ENCODE measurements at regions not wholly inside any gene's neighbourhood (a gene's known extent, or its start where the extent isn't known, plus 50 kb on each side); places are given as distances from the start of the nearest gene placed in this dataset.
"Not testable (repeated sequence)": the region's sequence is repeated elsewhere in the genome, so short reads cannot be mapped to it uniquely, and the experiment has no call there.

DNA sequence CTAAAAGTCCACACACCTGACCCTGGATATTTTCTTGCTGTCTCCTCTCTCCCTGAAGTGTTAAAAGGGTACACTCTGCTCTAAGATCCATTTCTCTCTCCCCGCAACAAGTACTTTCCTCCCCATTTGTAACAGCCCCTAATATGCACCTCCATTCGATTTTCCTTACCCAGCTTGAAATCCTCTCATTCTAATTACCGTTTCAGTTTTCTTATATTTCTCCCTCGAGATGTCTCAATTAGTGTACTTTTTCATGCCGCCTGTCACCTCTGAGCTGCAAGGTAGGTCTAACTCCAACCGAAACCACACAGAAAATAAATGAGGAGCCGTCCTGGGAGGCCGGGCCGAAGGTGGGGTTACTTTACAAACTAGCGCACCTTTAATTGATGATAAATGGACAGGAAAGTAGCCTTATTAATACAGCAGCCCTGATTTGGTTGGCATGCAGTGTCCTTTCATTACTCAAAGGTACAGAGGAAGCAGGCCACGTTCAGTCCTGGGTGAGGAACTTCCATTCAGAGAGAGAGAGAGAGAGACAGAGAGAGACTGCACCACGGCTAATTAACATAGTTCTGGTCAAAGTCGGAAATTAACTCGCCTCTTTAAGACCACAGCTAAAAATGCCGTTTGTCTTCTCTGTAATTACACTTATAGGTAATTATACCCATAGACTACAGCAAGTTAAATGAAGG, 319.9 kb downstream of the ARRDC4 start:
- no peak for DNase-seq

DNA sequence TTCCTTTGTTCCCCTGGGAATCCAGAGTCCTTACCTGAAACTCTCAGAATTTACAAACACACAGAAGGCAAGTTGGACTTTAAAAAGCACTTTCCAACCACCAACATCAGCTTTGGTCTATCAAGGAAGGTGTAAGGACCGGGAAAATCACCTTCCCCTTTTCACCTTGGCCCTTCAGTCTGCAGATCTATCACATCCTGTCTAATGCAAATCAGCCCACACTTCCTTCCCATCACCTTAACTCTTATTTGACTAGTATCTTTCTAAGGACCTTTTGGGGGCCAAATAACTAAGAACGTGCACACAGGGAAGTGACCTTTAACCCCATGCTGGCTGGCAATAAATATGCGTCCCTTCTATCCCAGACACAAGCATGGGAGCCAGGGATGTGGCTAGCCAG, 320.6 kb downstream of the ARRDC4 start:
- DNase-seq = no peak

DNA sequence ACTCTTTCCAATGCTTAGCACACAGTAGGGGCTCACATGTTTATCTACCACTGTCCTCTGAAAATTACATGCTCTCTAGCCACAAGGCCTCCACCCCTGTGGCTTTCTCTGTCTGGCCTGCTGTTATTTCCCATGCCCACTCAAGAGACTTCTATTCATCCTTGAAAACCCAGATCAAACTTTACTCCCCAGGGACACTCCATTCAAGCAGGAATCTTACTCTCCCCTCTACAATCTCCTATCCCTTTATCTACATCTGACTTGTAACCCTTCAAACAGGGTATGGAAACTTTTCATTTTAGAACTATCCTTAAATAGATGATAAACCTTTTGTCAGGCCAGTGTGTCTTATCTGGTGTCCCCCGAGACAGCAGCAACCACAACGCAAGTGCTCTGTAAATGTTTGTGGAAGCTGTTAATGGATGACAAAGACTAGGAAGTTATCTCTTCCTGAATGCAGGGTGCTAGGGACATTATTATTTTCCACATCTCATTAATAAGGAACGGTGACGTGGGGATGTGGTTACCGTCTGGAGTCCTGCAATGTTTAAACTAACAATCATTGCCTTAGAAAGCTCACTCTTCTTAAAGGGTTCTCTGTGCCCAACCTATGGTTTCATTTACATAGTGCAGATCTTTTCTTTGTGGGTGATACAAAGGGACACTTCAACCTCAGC, 322.3 kb downstream of the ARRDC4 start:
- DNase-seq = no peak

GRCh38 chr15:98286200-98286599, 325.7 kb downstream of the ARRDC4 start:
- DNase-seq = no peak

DNA sequence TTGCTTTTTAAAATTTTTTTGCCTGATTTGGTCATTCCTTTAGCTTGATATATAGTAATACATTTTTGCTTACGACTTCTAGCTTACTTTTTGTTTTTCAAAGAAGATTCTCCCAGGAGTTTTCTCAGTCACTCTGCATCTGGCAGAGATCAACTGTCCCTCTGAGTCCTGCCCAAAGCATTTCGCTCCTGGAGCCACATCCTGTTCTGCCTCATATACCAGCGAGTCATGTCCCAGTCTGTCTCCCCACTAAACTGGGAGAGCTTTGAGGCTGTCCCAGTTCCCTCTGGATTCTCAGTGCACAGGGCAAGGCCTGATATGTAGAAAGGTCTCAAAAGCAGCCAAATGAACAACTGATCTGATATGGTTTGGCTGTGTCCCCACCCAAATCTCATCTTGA, 326.3 kb downstream of the ARRDC4 start:
- DNase-seq = no peak

- no peak for DNase-seq
These were observed 327.6 kb downstream of the ARRDC4 start for GRCh38 chr15:98288091-98288590.

- DNase-seq = no peak
These were observed 329.2 kb downstream of the ARRDC4 start for GRCh38 chr15:98289747-98290146.

GRCh38 chr15:98292442-98293240, 332.1 kb downstream of the ARRDC4 start:
- no peak for DNase-seq

- DNase-seq = no peak
These were observed 333.6 kb downstream of the ARRDC4 start for GRCh38 chr15:98294126-98294525.

DNA sequence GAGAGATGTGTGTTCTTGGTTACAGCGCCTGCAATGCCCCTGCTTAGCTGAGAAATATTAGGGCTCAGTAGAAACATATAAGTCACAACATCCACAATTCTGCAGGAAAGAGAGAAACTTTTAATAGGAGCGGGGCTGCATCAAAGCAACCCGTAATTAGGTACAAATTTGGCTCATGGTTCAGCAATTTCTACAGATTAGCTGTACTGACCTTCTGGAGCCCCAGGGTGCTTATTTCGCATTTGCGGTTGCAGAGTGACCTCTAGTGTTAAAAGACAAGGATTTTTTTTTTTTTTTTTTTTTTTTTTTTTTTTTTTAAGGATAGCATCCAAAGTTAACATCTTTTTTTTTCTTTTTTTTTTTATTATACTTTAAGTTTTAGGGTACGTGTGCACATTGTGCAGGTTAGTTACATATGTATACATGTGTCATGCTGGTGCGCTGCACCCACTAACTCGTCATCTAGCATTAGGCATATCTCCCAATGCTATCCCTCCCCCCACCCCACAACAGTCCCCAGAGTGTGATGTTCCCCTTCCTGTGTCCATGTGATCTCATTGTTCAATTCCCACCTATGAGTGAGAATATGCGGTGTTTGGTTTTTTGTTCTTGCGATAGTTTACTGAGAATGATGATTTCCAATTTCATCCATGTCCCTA, 334.7 kb downstream of the ARRDC4 start:
- not testable (repeated sequence) for DNase-seq

GRCh38 chr15:98296653-98297052, 336.1 kb downstream of the ARRDC4 start:
- no peak for DNase-seq

GRCh38 chr15:98304371-98304770, 343.9 kb downstream of the ARRDC4 start:
- DNase-seq = no peak

DNA sequence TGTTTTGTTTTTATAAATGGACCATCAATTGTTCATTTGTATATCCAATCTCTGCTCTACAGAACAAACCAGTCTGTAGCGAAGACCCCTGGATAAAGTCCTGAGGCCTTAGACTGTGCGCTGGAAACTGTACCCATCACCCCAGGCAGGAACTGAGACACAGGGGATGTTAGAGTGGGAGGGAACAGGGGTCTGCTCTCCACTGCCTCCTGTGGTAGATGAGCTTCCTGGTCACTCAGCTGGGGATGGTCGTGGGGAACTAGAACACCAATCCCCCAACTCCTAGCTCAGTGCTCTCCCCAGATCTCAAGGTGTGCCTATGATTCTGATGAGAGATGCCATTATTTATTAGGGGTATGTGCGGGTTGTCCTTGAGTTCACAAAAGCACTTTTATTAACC, 340.2 kb upstream of the IGF1R start:
- DNase-seq = no peak

- DNase-seq = peak; percentile 63
These were observed 336.7 kb upstream of the IGF1R start for GRCh38 chr15:98311566-98312188.

DNA sequence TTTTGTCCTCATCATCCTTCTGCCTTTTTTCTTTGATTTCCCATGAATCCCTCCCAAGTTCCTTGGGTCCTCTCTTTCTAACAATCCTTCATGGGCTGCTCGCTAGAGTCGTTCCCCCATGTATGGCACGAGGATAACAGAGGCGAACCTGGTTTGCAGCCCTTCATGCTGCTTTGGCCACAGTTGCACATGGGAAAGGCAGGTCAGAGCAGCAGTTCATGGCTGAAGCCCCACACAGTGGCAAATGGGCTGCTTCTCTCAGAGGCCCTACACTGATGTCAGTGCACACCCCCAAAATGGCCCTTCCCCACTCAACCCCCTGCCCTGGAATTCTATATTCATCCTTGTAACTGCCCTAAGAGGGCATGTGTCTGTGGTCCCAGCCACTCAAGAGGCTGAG, 335.4 kb upstream of the IGF1R start:
- DNase-seq = no peak

DNA sequence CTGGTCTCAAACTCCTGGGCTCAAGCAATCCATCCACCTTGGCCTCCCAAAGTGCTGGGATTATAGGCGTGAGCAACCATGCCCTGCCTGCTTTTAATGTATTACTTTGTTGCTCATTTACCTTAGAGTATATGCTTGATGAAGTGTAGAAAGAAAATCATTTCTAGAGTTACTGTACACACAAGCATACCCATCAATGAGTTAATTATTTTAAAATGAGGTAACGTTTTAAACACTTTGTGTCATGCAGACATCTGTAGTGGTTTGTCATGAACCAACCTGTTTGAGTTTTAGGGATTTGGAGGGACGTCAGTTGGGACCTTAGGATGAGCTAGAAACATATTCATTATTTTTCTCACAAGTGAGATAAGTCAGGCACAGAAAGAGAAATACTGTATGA, 332.4 kb upstream of the IGF1R start:
- DNase-seq = no peak

GRCh38 chr15:98321896-98322295, 326.4 kb upstream of the IGF1R start:
- no peak for DNase-seq

DNA sequence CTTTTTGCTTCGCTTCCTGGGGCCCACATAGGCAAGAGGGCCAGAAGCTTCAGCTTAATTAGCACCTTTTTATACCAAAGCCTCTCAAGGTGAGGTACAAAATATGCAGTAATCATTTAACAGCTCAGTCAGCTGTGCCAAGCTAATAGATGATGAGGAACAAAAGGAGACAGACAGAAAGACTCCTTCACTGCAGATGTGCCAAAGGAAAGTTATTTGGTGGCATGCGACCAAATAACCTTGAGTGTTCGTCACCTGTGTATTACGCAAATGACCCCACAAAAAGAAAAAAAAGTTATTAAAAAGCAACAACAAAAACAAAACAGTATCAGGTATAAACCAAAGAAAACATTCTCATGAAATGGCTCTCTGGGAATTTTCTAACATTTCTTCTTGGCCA, 325.8 kb upstream of the IGF1R start:
- DNase-seq = no peak

DNA sequence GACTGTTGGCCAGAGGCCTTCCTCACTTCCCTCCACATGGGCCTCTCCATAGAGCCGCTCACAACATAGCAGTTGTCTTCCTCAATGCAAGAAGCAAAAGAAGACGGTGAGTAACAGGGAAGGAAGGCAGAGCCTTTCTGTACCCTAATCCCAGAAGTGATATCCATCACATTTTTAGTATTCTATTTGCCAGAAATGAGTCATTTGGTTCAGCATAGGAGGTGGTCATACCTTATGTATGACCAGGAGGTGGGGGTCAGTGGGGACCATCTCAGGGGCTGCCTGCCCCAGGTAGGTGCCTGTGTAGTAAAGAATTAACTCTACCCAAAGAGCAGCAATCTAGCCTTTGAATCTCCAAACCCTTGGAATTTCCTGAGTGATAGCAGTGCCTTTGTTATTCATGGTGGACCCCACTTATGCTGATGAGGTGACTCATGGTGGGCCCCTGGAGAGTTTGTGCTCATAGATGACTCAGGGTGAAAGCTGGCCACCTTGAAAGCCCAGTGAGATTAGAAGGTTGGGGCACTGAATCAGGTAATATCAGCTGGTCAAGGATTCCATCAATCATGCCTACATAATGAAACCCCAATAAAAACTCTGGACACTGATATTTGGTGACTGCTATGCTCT, 323.9 kb upstream of the IGF1R start:
- no peak for DNase-seq

- DNase-seq = no peak
These were observed 321.5 kb upstream of the IGF1R start for GRCh38 chr15:98326804-98327203.

DNA sequence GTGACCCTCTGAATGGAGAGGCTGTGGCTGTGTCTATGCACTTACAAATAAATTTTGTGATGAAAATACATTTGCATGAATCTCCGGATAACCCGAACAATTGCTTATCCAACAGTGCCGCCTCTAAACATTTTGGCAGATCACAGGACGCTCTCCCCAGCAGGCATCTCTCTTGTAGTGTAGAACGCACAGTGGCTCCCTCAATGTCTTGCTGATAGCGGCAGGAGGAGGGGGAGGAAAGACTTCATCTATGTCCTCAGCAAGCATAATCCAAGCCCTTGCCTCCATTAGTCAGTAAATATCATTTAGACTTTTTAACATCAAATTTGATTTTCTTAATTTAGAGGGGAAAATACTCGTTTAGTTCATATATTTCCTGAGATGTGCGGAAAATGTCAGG, 318.1 kb upstream of the IGF1R start:
- no peak for DNase-seq
